Heart left ventricle (tissue), 16 donors: ENCODE measurements at regions not wholly inside any gene's neighbourhood (a gene's known extent, or its start where the extent isn't known, plus 50 kb on each side); places are given as distances from the start of the nearest gene placed in this dataset.

Source experiments
- ATAC-seq, 4 donors: fragments of 200-7000 bp; cut with Tn5 transposase; one replicate each; pipeline ENCODE4 v1.9.1; 2020 to 2022; ENCODE audit warnings: moderate library complexity in 4 of 4, mild to moderate bottlenecking in 3 of 4, moderate number of reproducible peaks in 1 of 4
- DNase-seq, 5 donors: peaks; one replicate each; pipeline ENCODE4 v3.0.0-alpha.2; 2020
- H3K27ac ChIP-seq, 12 donors: fragments of 200-600 bp; sonication (generic) in 4 of 12; one replicate each; pipeline versions ENCODE4 v1.5.0 to v1.8.0; 2016 to 2022; ENCODE audit warnings: mild to moderate bottlenecking in 2 of 12
- H3K27me3 ChIP-seq, 9 donors: fragments of 200-600 bp; sonication (generic) in 2 of 9; one replicate each; pipeline versions ENCODE4 v1.5.1 to v1.8.0; 2016 to 2022; ENCODE audit warnings: mild to moderate bottlenecking in 3 of 9
- H3K36me3 ChIP-seq, 9 donors: fragments of 200-600 bp; sonication (generic) in 2 of 9; one replicate each; pipeline versions ENCODE4 v1.5.0 to v1.8.0; 2018 to 2022; ENCODE audit warnings: mild to moderate bottlenecking in 2 of 9
- H3K4me1 ChIP-seq, 12 donors: fragments of 200-600 bp; sonication (generic) in 4 of 12; one replicate each; pipeline versions ENCODE4 v1.5.0 to v1.8.0; 2016 to 2022; ENCODE audit warnings: mild to moderate bottlenecking in 3 of 12
- H3K4me3 ChIP-seq, 12 donors: fragments of 200-600 bp; sonication (generic) in 4 of 12; one replicate each; pipeline versions ENCODE4 v1.5.0 to v1.8.0; 2017 to 2022; ENCODE audit warnings: mild to moderate bottlenecking in 9 of 12, moderate library complexity in 4 of 12
- H3K9me3 ChIP-seq, 12 donors: fragments of 200-600 bp; sonication (generic) in 4 of 12; one replicate each; pipeline versions ENCODE4 v1.5.0 to v1.8.0; 2016 to 2022; ENCODE audit warnings: mild to moderate bottlenecking in 1 of 12
- POLR2A ChIP-seq, 2 donors: fragments of 450-650 bp; IDR thresholded peaks; one replicate each; pipeline ENCODE4 v1.6.1; 2017; ENCODE audit warnings: antibody characterized with exemption in 2 of 2, mild to moderate bottlenecking in 2 of 2, moderate library complexity in 2 of 2
- WGBS, 4 donors: extraction: QIAGEN DNeasy Blood & Tissue Kit in 2 of 4; methylation state at CpG; one replicate each; pipeline versions ENCODE4 v1.1.5 to v1.1.7; 2013 to 2018; 5-methylcytosine and 5-hydroxymethylcytosine counted together
- intact Hi-C, 10 donors: fragments of 100-400 bp; cut with DNase I; formaldehyde crosslinking; loops; one replicate each; pipeline versions ENCODE4 v1.11.1 to v1.14.2; 2022
- TF ChIP-seq, protein P1 (sequence below), 12 donors: fragments of 200-600 bp; sonication (generic) in 4 of 12; IDR thresholded peaks; one replicate each; pipeline versions ENCODE4 v1.5.0 to v1.8.0; 2018 to 2022; ENCODE audit warnings: antibody characterized with exemption in 12 of 12, mild to moderate bottlenecking in 5 of 12
- donor health status: ischemic (EF 13 %, LVEDD 7.1; RV severe dilation, severe dysfunction).
- donor health status: healthy with polysubstance abuse.
- donor health status: DM: no; HTN: yes; CAD: no.
- donor health status: DM: no; HTN: no; CAD: no.
- donor health status: ischemic (EF 25% LVEDD 6.9; RV normal size, moderate dysfunction).
- donor health status: ischemic (EF 25% LVEDD 5.7; RV mildly dilated, moderate dysfunction).
- donor health status: healthy.
- donor health status: DM: yes; HTN: yes; CAD: no.
- donor health status: ischemic (EF 35%, LVEDD 5.7; RV mildly dilated, moderate dysfunction).
- donor health status: nonischemic (EF 11% LVEDD 7.7; RV severe dilation, severe dysfunction).
- donor health status: DM: yes; HTN: yes; CAD: no.
- donor health status: PGD.
- donor health status: ischemic (EF 29% LVEDD 5.4; RV normal size, mild dysfunction).
- donor health status: nonischemic (EF 23%, LVEDD 6.1; RV moderate dilation, normal function).

DNA sequence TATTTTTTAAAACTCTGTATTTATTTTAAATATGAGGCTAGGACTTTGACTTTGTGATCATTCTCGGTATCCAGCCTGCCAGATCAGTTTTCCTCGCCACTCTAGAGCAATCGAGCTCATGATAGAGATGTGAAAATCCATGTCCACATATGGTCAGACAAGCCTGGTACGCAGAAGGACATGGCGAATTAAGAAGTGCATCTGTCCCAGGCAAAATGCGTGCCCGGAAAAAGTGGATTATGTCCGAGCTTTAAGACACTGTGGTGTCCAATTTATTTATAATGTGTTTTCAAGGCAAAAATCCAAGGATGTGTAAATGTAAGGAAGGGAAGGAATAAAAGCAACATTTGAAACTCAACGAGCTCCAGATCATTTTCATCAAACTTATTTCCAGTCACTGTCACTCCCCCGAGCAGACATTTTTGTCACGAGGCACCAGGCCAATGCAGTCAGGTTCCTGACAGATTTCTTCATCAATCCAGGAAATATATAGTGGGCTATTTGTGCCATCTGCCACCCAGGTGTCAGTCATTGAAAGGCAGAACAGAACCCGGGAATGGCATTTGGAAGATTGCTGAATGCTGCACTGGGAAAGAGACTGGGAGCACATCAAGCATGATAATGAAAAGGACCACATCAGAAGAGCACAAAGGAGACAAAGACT lies 825.7 kb downstream of the SQOR start:
- H3K27ac ChIP-seq: no peak overlapping the region
- intact Hi-C loops: no loop called here
- WGBS, 4 donors: 81 to 84% (median 83%) methylated on average over 12 of the region's 12 CpGs
- TF ChIP-seq POLR2A (IDR thresholded peaks at IDR 0.05): no peak
- TF ChIP-seq, protein P1, sequence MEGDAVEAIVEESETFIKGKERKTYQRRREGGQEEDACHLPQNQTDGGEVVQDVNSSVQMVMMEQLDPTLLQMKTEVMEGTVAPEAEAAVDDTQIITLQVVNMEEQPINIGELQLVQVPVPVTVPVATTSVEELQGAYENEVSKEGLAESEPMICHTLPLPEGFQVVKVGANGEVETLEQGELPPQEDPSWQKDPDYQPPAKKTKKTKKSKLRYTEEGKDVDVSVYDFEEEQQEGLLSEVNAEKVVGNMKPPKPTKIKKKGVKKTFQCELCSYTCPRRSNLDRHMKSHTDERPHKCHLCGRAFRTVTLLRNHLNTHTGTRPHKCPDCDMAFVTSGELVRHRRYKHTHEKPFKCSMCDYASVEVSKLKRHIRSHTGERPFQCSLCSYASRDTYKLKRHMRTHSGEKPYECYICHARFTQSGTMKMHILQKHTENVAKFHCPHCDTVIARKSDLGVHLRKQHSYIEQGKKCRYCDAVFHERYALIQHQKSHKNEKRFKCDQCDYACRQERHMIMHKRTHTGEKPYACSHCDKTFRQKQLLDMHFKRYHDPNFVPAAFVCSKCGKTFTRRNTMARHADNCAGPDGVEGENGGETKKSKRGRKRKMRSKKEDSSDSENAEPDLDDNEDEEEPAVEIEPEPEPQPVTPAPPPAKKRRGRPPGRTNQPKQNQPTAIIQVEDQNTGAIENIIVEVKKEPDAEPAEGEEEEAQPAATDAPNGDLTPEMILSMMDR (IDR thresholded peaks at IDR 0.05): no peak
- H3K4me1 ChIP-seq: no peaks in the 10 kb centered on the region
- no peaks in the 10 kb centered on the region for H3K27me3 ChIP-seq
- DNase-seq: no peak
- no peak overlapping the region for H3K4me3 ChIP-seq
- H3K36me3 ChIP-seq: no peaks in the 10 kb centered on the region
- no peak for ATAC-seq
- H3K9me3 ChIP-seq: no peaks in the 10 kb centered on the region

DNA sequence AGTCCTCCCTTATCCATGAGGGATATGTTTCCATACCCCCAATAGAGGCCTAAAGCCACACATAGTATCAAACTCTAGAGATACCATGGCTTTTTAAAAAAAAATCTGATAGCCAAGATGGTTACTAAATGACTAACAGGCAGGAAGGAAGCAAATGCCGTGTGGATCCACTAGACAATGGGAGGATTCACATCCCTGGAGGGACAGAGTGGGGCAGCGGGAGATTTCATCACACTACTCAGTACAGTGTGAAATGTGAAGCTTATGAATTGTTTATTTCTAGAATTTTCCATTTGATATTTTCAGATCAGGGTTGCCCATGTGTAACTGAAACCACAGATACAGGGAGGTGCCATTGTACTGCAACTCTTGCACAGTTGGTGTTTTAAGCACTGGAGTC lies 826.6 kb downstream of the SQOR start:
- TF ChIP-seq POLR2A (IDR thresholded peaks at IDR 0.05): no peak
- TF ChIP-seq, protein P1 (IDR thresholded peaks at IDR 0.05): no peak
- Histone ChIP-seq H3K27me3 (no peaks in the 10 kb centered on the region), H3K4me3 (no peak overlapping the region), H3K27ac (no peak overlapping the region), H3K36me3 (no peaks in the 10 kb centered on the region), H3K4me1 (no peaks in the 10 kb centered on the region), H3K9me3 (no peaks in the 10 kb centered on the region)
- ATAC-seq: no peak
- intact Hi-C loops: no loop called here
- DNase-seq: no peak
- 62 to 71% (median 65%) methylated on average over 2 of the region's 2 CpGs for WGBS, 4 donors

DNA sequence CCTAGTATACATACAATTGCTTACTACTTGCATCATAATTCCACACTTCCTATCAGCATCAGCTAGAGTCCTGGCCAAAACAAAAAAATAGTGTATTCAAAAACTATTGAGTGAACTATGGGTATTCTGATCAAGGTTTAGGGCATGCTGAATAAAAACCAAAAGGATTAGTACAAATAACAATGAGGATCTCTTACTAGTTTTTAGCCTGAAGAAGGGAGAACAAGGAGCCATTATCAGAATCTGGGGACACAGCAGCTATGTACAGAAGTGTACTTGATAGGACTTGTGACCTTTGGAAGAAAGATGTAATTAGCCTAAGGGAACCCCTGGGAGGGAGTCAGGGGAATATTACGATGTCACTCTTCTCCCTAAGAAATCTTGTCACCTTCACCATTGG lies 832.2 kb downstream of the SQOR start:
- ATAC-seq (no peak), DNase-seq (no peak)
- H3K27ac ChIP-seq: no peak overlapping the region
- H3K27me3 ChIP-seq: no peaks in the 10 kb centered on the region
- WGBS, 4 donors: 84 to 96% (median 90%) methylated on average over 1 of the region's 1 CpG
- intact Hi-C loops: no loop called here
- H3K4me3 ChIP-seq: no peak overlapping the region
- H3K36me3 ChIP-seq: no peaks in the 10 kb centered on the region
- H3K9me3 ChIP-seq: no peaks in the 10 kb centered on the region
- no peaks in the 10 kb centered on the region for H3K4me1 ChIP-seq
- TF ChIP-seq, protein P1 (IDR thresholded peaks at IDR 0.05): no peak
- no peak for TF ChIP-seq POLR2A (IDR thresholded peaks at IDR 0.05)

DNA sequence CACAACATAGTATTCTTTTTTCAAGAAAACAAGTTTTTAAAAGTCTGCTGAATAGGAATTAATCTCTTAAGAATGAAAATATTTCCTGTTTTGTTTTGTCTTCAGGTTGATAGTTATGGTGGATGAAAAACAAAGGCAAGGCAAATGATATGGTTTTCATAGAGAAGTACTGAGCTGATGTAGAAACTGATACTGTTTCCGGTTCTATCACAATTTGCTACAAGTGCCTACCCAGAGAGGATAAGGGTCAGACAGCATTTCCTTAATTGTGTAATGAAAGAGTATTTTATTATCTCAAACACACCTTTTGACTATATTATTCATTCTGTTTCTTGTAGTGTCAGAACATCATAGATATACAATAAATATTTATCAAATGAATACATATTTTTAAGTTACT lies 836.3 kb downstream of the SQOR start:
- H3K4me3 ChIP-seq: no peak overlapping the region
- H3K9me3 ChIP-seq: peaks cover 0 to 17% (median 0%) of the 10 kb centered on the region in 12 donors
- no peak overlapping the region for H3K27ac ChIP-seq
- H3K36me3 ChIP-seq: no peaks in the 10 kb centered on the region
- H3K4me1 ChIP-seq: no peaks in the 10 kb centered on the region
- ATAC-seq (no peak), DNase-seq (no peak)
- TF ChIP-seq POLR2A (IDR thresholded peaks at IDR 0.05): no peak
- TF ChIP-seq, protein P1 (IDR thresholded peaks at IDR 0.05): no peak
- no peaks in the 10 kb centered on the region for H3K27me3 ChIP-seq
- intact Hi-C loops: no loop called here
- WGBS, 4 donors: 59 to 77% (median 72%) methylated on average over 1 of the region's 1 CpG
